ENCODE measurements at regions not wholly inside any gene's neighbourhood (a gene's known extent, or its start where the extent isn't known, plus 50 kb on each side); places are given as distances from the start of the nearest gene placed in this dataset.

DNA sequence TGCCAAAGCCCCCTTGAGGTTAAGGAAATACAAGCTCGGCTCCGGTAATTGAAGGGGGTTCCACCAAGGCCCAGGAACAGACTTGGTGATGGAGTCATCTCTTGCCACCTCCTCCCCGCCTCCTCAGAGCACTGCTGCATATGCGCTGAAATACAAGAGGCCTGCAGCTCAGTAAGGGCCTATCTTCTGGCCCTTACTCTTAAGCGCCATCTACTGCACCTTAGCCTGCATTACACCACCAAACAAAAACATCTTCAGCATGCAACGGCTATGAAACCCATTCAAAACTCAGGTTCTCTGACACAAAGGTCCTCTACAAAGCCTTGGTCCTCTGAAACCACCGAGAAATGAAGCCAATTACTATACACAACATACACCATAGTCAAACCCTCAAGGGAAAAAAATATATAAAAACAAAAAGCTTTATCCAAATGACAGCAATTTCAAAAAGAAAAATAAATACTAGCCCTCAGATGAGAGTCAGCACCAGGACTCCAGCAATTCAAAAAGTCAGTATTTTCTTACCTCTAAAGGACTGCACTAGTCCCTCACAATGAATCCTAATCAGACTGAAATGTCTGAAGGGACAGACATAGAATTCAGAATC, 176.8 kb upstream of the TBX20 start:
- H3K4me3 ChIP-seq (ENCODE audit: severe bottlenecking): no peak overlapping the region
- DNase-seq (ENCODE audit: low spot score) (no peak), ATAC-seq (ENCODE audit: low read depth) (no peak)
- H3K27ac ChIP-seq (ENCODE audit: poor library complexity, severe bottlenecking): no peak overlapping the region
- TF ChIP-seq, protein P1, sequence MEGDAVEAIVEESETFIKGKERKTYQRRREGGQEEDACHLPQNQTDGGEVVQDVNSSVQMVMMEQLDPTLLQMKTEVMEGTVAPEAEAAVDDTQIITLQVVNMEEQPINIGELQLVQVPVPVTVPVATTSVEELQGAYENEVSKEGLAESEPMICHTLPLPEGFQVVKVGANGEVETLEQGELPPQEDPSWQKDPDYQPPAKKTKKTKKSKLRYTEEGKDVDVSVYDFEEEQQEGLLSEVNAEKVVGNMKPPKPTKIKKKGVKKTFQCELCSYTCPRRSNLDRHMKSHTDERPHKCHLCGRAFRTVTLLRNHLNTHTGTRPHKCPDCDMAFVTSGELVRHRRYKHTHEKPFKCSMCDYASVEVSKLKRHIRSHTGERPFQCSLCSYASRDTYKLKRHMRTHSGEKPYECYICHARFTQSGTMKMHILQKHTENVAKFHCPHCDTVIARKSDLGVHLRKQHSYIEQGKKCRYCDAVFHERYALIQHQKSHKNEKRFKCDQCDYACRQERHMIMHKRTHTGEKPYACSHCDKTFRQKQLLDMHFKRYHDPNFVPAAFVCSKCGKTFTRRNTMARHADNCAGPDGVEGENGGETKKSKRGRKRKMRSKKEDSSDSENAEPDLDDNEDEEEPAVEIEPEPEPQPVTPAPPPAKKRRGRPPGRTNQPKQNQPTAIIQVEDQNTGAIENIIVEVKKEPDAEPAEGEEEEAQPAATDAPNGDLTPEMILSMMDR (IDR thresholded peaks at IDR 0.05; ENCODE audit: poor library complexity, severe bottlenecking): no peak
- H3K36me3 ChIP-seq (ENCODE audit: low read depth): no peaks in the 10 kb centered on the region
- H3K27me3 ChIP-seq (ENCODE audit: insufficient read depth, poor library complexity, severe bottlenecking): no peaks in the 10 kb centered on the region
- no peaks in the 10 kb centered on the region for H3K9me3 ChIP-seq (ENCODE audit: severe bottlenecking)
- H3K4me1 ChIP-seq (ENCODE audit: insufficient read depth, poor library complexity, severe bottlenecking): no peaks in the 10 kb centered on the region

DNA sequence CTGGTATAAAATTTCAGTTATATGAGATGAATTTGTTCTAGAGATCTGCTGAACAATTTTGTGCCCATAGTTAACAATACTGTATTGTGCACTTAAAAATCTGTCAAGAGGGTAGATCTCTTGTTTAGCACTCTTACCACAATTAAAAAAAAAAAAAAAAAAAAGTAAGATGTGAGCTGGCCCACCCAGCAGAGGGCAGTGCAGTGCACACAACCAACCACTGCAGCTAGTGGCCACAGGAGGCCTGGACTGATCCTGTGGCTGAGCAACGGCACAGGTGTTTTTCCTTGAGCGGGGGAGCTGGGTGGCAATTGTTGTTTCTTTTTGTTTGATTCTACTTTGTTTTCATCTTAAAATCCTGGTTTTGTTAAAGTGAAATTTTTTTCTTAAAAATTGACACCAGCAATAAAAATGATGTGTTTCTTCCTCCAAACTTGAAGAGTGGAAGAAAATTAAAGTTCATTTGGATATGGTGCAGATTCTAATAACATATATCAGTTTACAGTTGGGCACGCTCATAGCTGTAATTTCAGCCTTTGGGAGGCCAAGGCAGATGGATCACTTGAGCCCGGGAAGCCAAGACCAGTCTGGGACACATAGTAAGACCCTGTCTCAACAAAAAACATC, 171.1 kb upstream of the TBX20 start:
- peaks cover 6% of the 10 kb centered on the region for H3K27me3 ChIP-seq (ENCODE audit: insufficient read depth, poor library complexity, severe bottlenecking)
- H3K4me1 ChIP-seq (ENCODE audit: insufficient read depth, poor library complexity, severe bottlenecking): no peaks in the 10 kb centered on the region
- no peak overlapping the region for H3K4me3 ChIP-seq (ENCODE audit: severe bottlenecking)
- TF ChIP-seq, protein P1 (IDR thresholded peaks at IDR 0.05; ENCODE audit: poor library complexity, severe bottlenecking): peak; percentile 86
- H3K36me3 ChIP-seq (ENCODE audit: low read depth): no peaks in the 10 kb centered on the region
- peak; percentile 55; the same call in 2 of the 3 replicates for ATAC-seq (ENCODE audit: low read depth)
- no peak for DNase-seq (ENCODE audit: low spot score)
- no peaks in the 10 kb centered on the region for H3K9me3 ChIP-seq (ENCODE audit: severe bottlenecking)
- H3K27ac ChIP-seq (ENCODE audit: poor library complexity, severe bottlenecking): no peak overlapping the region

DNA sequence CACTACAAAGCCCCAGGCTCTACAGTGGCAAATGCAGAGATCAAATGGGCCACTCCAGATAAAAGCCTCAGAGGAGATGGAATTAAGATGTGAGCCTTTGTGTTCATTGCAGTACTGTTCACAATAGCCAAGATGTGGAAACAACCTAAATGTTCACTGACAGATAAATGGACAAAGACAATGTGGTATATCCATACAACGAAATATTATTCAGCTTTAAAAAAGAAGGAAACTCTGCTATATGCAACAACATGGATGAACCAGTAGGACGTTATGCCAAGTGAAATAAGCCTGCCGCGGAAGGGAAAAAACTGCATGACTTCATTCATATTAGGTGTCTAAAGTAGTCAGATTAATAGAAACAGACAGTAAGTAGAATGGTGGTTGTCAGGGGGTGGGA, 170.5 kb upstream of the TBX20 start:
- ATAC-seq (ENCODE audit: low read depth): no peak
- TF ChIP-seq, protein P1 (IDR thresholded peaks at IDR 0.05; ENCODE audit: poor library complexity, severe bottlenecking): no peak
- H3K36me3 ChIP-seq (ENCODE audit: low read depth): no peaks in the 10 kb centered on the region
- DNase-seq (ENCODE audit: low spot score): no peak
- H3K4me3 ChIP-seq (ENCODE audit: severe bottlenecking): no peak overlapping the region
- H3K9me3 ChIP-seq (ENCODE audit: severe bottlenecking): no peaks in the 10 kb centered on the region
- H3K4me1 ChIP-seq (ENCODE audit: insufficient read depth, poor library complexity, severe bottlenecking): no peaks in the 10 kb centered on the region
- peaks cover 6% of the 10 kb centered on the region for H3K27me3 ChIP-seq (ENCODE audit: insufficient read depth, poor library complexity, severe bottlenecking)
- H3K27ac ChIP-seq (ENCODE audit: poor library complexity, severe bottlenecking): no peak overlapping the region

DNA sequence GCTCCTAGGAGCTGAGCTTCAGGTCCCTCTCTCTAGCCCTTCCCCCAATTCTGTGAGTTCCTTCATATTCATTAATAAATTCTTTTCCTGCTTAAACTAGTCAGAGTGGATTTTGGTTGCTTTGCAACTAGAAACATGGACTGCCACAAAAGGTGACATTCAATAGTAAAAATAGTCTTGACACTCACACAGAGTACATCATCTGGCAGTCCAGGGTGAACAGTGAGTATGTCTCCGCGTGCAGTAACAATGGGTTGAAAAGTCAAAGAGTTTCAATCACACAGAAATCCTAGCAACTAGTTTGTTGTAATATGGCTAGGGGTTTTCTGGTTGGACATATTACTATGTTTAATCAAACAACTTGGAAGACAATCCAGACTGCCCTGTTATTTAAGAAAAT, 168.8 kb upstream of the TBX20 start:
- DNase-seq (ENCODE audit: low spot score): no peak
- TF ChIP-seq, protein P1 (IDR thresholded peaks at IDR 0.05; ENCODE audit: poor library complexity, severe bottlenecking): no peak
- no peak overlapping the region for H3K27ac ChIP-seq (ENCODE audit: poor library complexity, severe bottlenecking)

DNA sequence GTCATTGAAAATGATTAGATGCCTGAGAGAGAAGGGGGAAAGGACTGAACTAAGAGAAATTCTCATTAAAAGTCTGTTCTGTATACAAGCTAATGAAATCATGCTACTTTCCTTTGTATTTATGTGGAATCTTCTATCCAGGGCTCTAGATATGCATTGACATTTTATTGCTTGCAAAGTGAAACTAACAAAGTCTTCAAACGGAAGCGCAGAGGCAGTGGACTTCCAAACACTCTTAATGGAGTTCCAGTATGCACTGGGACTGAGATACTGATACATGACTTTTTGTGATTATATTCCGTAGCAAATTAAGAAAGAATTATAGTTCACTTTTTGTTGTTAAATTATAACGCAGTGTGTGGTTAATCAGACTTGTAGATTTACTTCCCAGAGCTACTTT, 166.8 kb upstream of the TBX20 start:
- Histone ChIP-seq H3K27ac (ENCODE audit: poor library complexity, severe bottlenecking) (no peak overlapping the region), H3K9me3 (ENCODE audit: severe bottlenecking) (no peaks in the 10 kb centered on the region), H3K4me1 (ENCODE audit: insufficient read depth, poor library complexity, severe bottlenecking) (no peaks in the 10 kb centered on the region), H3K36me3 (ENCODE audit: low read depth) (no peaks in the 10 kb centered on the region), H3K27me3 (ENCODE audit: insufficient read depth, poor library complexity, severe bottlenecking) (peaks cover 17% of the 10 kb centered on the region), H3K4me3 (ENCODE audit: severe bottlenecking) (no peak overlapping the region)
- DNase-seq (ENCODE audit: low spot score) (no peak), ATAC-seq (ENCODE audit: low read depth) (no peak)
- TF ChIP-seq, protein P1 (IDR thresholded peaks at IDR 0.05; ENCODE audit: poor library complexity, severe bottlenecking): no peak

More for the DNA sequence above, 168.8 kb upstream of the TBX20 start:
- Histone ChIP-seq H3K9me3 (ENCODE audit: severe bottlenecking) (no peaks in the 10 kb centered on the region), H3K4me3 (ENCODE audit: severe bottlenecking) (no peak overlapping the region), H3K36me3 (ENCODE audit: low read depth) (no peaks in the 10 kb centered on the region), H3K27me3 (ENCODE audit: insufficient read depth, poor library complexity, severe bottlenecking) (peaks cover 15% of the 10 kb centered on the region), H3K4me1 (ENCODE audit: insufficient read depth, poor library complexity, severe bottlenecking) (no peaks in the 10 kb centered on the region)
- no peak for ATAC-seq (ENCODE audit: low read depth)
